Thyroid gland (tissue), 4 donors: ENCODE measurements at regions not wholly inside any gene's neighbourhood (a gene's known extent, or its start where the extent isn't known, plus 50 kb on each side); places are given as distances from the start of the nearest gene placed in this dataset.
"Not testable (repeated sequence)": the region's sequence is repeated elsewhere in the genome, so short reads cannot be mapped to it uniquely, and the experiment has no call there.

Experiments used
- DNase-seq, 2 donors: peaks; one replicate each; pipeline ENCODE4 v3.0.0-alpha.2; 2019
- H3K27ac ChIP-seq, 3 donors: fragments of 200-600 bp; sonication (generic); 1 replicate in 2 of 3; 2 replicates in 1 of 3; pipeline ENCODE4 v1.5.1; 2016 to 2019; ENCODE audit warnings: mild to moderate bottlenecking in 1 of 3, moderate library complexity in 1 of 3
- H3K27me3 ChIP-seq: fragments of 200-600 bp; sonication (generic); one replicate; pipeline ENCODE4 v1.5.1; 2019
- H3K36me3 ChIP-seq, 2 donors: fragments of 200-600 bp; sonication (generic); one replicate each; pipeline ENCODE4 v1.5.1; 2016 to 2019
- H3K4me1 ChIP-seq, 2 donors: fragments of 200-600 bp; sonication (generic); one replicate each; pipeline ENCODE4 v1.5.1; 2017 to 2019
- H3K4me3 ChIP-seq, 3 donors: fragments of 200-600 bp; sonication (generic); replicated peaks in 1 of 3; 1 replicate in 2 of 3; 2 replicates in 1 of 3; pipeline ENCODE4 v1.5.1; 2016; ENCODE audit warnings: mild to moderate bottlenecking in 1 of 3
- H3K9me3 ChIP-seq: fragments of 200-600 bp; sonication (generic); one replicate; pipeline ENCODE4 v1.5.1; 2017
- CTCF ChIP-seq, 6 experiments: fragments of 200-600 bp in 3 of 6; fragments of 450-650 bp in 3 of 6; sonication (generic) in 3 of 6; IDR thresholded peaks; one replicate each; pipeline ENCODE4 v1.5.1; 2016 to 2019; ENCODE audit warnings: antibody characterized with exemption in 6 of 6, mild to moderate bottlenecking in 2 of 6, inconsistent platforms in 1 of 6, moderate library complexity in 1 of 6
- POLR2A ChIP-seq, 2 donors: fragments of 450-650 bp; IDR thresholded peaks; one replicate each; pipeline ENCODE4 v1.6.1; 2017; ENCODE audit warnings: antibody characterized with exemption in 2 of 2, mild to moderate bottlenecking in 2 of 2, moderate library complexity in 1 of 2
- WGBS, 2 donors: methylation state at CpG; one replicate each; pipeline ENCODE4 v1.1.5; 2017; 5-methylcytosine and 5-hydroxymethylcytosine counted together
- intact Hi-C: fragments of 100-400 bp; cut with DNase I; formaldehyde crosslinking; loops from one replicate; pipeline ENCODE4 v1.15.1; 2023

DNA sequence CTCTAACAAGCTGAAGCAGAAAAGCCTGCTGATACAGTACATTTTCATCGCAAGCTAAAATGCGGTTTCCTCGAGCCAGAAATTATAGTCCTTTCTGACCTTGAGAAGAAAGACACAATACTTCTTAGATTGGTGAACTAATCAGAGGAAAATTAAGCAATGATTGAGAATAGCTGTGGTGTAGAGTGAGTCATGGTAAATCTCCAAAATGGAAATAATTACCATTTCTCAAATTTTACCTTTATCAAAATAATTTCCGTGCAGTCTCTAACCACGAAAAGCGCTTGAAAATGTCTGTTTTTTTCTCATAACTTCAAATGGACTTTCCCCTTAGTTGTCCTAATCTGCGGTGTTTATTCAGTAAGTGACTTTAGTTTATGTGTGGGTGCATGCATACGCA, 190.2 kb downstream of the CPE start:
- TF ChIP-seq POLR2A (IDR thresholded peaks at IDR 0.05) = no peak
- no peak for TF ChIP-seq CTCF (IDR thresholded peaks at IDR 0.05)
- Histone ChIP-seq H3K4me1 (no peaks in the 10 kb centered on the region), H3K9me3 (no peaks in the 10 kb centered on the region), H3K27ac (no peak overlapping the region), H3K27me3 (no peaks in the 10 kb centered on the region), H3K36me3 (no peaks in the 10 kb centered on the region), H3K4me3 (no peak overlapping the region)
- WGBS, 2 donors = 87 to 92% methylated on average over 8 of the region's 8 CpGs
- intact Hi-C loops = no loop called here
- no peak for DNase-seq

DNA sequence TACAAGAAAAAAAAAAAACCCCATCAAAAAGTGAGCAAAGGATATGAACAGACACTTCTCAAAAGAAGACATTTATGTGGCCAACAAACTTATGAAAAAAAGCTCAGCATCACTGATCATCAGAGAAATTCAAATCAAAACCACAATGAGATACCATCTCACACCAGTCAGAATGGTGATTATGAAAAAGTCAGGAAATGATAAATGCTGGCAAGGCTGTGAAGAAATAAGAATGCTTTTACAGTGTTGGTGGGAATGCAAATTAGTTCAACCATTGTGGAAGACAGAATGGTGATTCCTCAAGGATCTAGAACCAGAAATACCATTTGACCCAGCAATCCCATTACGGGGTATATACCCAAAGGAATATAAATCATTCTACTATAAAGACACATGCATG, 192.7 kb downstream of the CPE start:
- H3K36me3 ChIP-seq, H3K9me3 ChIP-seq, H3K4me3 ChIP-seq, H3K27me3 ChIP-seq, H3K4me1 ChIP-seq, intact Hi-C loops, DNase-seq, H3K27ac ChIP-seq: not testable (repeated sequence)
- 81 to 97% methylated on average over 1 of the region's 1 CpG for WGBS, 2 donors

DNA sequence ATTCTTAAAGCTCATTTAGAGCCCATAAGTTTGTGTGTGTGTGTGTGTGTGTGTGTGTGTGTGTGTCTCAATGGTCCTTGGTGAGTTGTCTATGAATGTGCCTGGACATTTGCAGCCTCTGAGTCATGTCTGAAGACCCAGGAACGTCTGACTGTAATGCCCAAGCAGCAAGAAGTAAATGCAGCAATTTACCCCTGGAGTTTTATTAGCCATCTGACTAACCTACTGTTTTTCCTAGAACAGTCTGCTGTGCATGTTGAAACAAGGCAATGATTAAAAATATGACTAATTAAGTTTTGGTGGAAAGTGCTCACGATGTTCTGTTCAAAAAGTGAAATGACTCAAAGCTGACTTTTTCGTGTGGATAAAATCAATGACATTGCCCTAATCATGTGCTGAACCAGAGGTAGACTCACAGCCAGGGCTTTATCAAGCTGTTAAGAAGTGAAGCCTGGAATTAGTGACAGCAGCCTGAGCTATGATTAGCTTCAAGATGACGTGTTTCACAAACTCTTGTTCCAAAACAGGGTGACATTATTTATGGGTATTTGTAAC, 201.6 kb downstream of the CPE start:
- 45 to 60% methylated on average over 4 of the region's 4 CpGs for WGBS, 2 donors
- intact Hi-C loops = no loop called here
- no peak for DNase-seq

GRCh38 chr4:165583341-165583740, 204.5 kb downstream of the CPE start:
- no peaks in the 10 kb centered on the region for H3K36me3 ChIP-seq
- no peak overlapping the region for H3K27ac ChIP-seq
- TF ChIP-seq CTCF (IDR thresholded peaks at IDR 0.05) (no peak), POLR2A (IDR thresholded peaks at IDR 0.05) (no peak)
- no peak for DNase-seq
- H3K27me3 ChIP-seq = no peaks in the 10 kb centered on the region
- no peak overlapping the region for H3K4me3 ChIP-seq
- H3K9me3 ChIP-seq = no peaks in the 10 kb centered on the region
- no peaks in the 10 kb centered on the region for H3K4me1 ChIP-seq
- intact Hi-C loops = no loop called here
- WGBS, 2 donors = 91% methylated on average over 3 of the region's 3 CpGs

More for the DNA sequence above, 201.6 kb downstream of the CPE start:
- H3K27me3 ChIP-seq = no peaks in the 10 kb centered on the region
- TF ChIP-seq CTCF (IDR thresholded peaks at IDR 0.05) = no peak
- TF ChIP-seq POLR2A (IDR thresholded peaks at IDR 0.05) = no peak
- no peaks in the 10 kb centered on the region for H3K36me3 ChIP-seq
- H3K27ac ChIP-seq = no peak overlapping the region
- H3K4me1 ChIP-seq = no peaks in the 10 kb centered on the region
- H3K4me3 ChIP-seq = no peak overlapping the region
- no peaks in the 10 kb centered on the region for H3K9me3 ChIP-seq

DNA sequence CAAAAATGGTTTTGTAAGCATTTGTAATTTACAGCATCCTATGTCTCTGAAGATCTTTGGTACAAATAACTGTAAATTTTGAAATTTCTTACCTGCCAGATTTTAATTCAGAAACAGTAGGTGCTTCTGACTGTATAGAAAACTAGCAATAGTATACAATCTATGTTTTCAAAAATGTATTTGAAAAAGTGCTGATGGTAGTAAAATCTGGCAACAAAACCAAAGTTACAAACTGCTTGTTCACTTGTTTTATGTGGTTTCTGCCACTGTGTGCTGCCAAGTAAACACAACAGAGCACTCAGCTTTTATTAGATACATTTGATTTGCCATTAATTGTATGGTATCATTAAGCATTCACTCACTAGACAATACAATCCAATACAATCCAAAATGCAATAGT, 206.1 kb downstream of the CPE start:
- no peaks in the 10 kb centered on the region for H3K27me3 ChIP-seq
- no peak for TF ChIP-seq CTCF (IDR thresholded peaks at IDR 0.05)
- no peak for TF ChIP-seq POLR2A (IDR thresholded peaks at IDR 0.05)
- H3K27ac ChIP-seq = no peak overlapping the region
- H3K36me3 ChIP-seq = no peaks in the 10 kb centered on the region
- intact Hi-C loops = no loop called here
- no peak for DNase-seq
- H3K9me3 ChIP-seq = no peaks in the 10 kb centered on the region
- H3K4me1 ChIP-seq = no peaks in the 10 kb centered on the region
- no peak overlapping the region for H3K4me3 ChIP-seq
